ENCODE measurements at regions not wholly inside any gene's neighbourhood (a gene's known extent, or its start where the extent isn't known, plus 50 kb on each side); places are given as distances from the start of the nearest gene placed in this dataset.

DNA sequence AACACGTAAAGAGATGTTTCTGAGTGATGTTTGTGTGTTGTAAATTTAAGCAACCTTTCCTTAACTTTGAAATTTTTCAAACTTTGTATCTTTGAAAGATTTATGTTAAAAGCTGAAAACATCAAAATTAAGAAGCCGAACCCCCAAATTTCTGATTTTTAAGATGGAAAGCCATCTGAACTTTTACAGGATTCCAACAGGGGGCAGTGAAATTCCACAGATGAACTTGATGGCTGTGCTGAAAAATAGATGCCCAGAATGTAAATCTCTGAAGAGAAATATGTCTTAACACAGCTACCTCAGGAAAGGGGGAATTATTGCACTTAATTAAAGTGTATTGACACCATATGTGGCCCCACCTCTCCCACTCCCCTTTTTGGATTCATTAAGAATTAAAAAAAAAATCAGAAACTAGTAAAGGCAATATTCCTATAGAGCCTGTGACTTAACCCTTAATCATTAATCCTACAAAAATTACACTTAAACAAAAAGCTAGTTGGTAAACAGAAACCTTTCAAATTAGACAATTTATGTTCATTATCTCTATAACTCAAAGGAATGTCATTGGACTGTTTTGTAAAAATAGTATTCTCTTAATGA, 597.9 kb downstream of the KCNJ2 start:
- Histone ChIP-seq H2AK9ac (replicated peaks; ENCODE audit: low read depth, low read length, poor library complexity) (no peak overlapping the region), H3K9me3 (ENCODE audit: control insufficient read depth, insufficient read depth, low read length) (no peaks in the 10 kb centered on the region), H3K27me3 (ENCODE audit: control insufficient read depth, insufficient read depth, low read length) (no peaks in the 10 kb centered on the region), H2BK5ac (ENCODE audit: low read depth, low read length, poor library complexity, severe bottlenecking) (no peak overlapping the region), H4K20me1 (ENCODE audit: insufficient read depth, low read length) (no peaks in the 10 kb centered on the region), H3K4me3 (ENCODE audit: insufficient read depth, low read depth, low read length) (no peak overlapping the region), H3K79me1 (ENCODE audit: low read depth in 1 of 2, low read length in 2 of 2) (no peaks in the 10 kb centered on the region), H3K56ac (ENCODE audit: extremely low read depth, insufficient read depth, low read length) (no peak overlapping the region), H3K9me1 (ENCODE audit: insufficient read depth, low read length) (no peaks in the 10 kb centered on the region), H3K27ac (ENCODE audit: insufficient read depth, low read length) (no peak overlapping the region), H2AFZ (replicated peaks; ENCODE audit: low read length, poor library complexity) (no peak overlapping the region), H3K4ac (ENCODE audit: low read depth, low read length) (no peak overlapping the region), H3K18ac (ENCODE audit: low read depth, low read length) (no peak overlapping the region), H3K14ac (replicated peaks; ENCODE audit: low read depth, low read length) (no peak overlapping the region), H3K4me1 (ENCODE audit: control insufficient read depth, insufficient read depth, low read length) (no peaks in the 10 kb centered on the region), H2BK20ac (ENCODE audit: low read depth, low read length) (no peak overlapping the region), H3K36me3 (ENCODE audit: control insufficient read depth, insufficient read depth, low read length) (no peaks in the 10 kb centered on the region), H4K5ac (ENCODE audit: low read depth, low read length) (no peak overlapping the region), H2BK15ac (ENCODE audit: low read depth, low read length) (no peak overlapping the region), H3K23ac (ENCODE audit: low read depth, low read length) (no peak overlapping the region), H2BK120ac (ENCODE audit: low read depth, low read length) (no peak overlapping the region), H2AK5ac (ENCODE audit: low read depth, low read length) (no peak overlapping the region), H4K91ac (ENCODE audit: insufficient read depth, low read depth, low read length) (no peak overlapping the region), H3K9ac (ENCODE audit: low read depth, low read length) (no peak overlapping the region), H3K4me2 (ENCODE audit: low read depth, low read length) (no peak overlapping the region), H4K8ac (ENCODE audit: low read depth in 2 of 2, low read length in 2 of 2) (no peak overlapping the region)
- ATAC-seq (ENCODE audit: low read depth), result peak; percentile 51; the same call in 1 of the 2 replicates
- intact Hi-C loops (cut with micrococcal nuclease), result loop anchor here (1.0 to 2.0 kb wide), 6 partner anchors 318 to 1773 kb away; no protein-coding TSS in a partner anchor
- in situ Hi-C loops (cut with MboI; ENCODE audit: low sequenced_read_pairs), result loop anchor here (10.0 kb wide), 2 partner anchors 1348 to 1778 kb away; no protein-coding TSS in a partner anchor
- BruUV-seq (replicated peaks), result no TSS peak
- peak; percentile 59 for DNase-seq
- POLR2A ChIA-PET (ENCODE audit: unreplicated experiment), result interaction anchor here (0.6 kb wide), 1 partner anchor 720 kb away, joined by 3 read pairs; no protein-coding TSS in a partner anchor
- TF ChIP-seq NFE2L2 (IDR thresholded peaks at IDR 0.05; ENCODE audit: low read depth, low read length) (no peak), SMC3 (IDR thresholded peaks at IDR 0.05; ENCODE audit: low read depth, low read length) (peak; percentile 80), RAD21 (IDR thresholded peaks at IDR 0.05; ENCODE audit: low read length) (peak; percentile 86), CHD1 (IDR thresholded peaks at IDR 0.05; ENCODE audit: low read depth, low read length) (no peak)
- TF ChIP-seq, protein P1, sequence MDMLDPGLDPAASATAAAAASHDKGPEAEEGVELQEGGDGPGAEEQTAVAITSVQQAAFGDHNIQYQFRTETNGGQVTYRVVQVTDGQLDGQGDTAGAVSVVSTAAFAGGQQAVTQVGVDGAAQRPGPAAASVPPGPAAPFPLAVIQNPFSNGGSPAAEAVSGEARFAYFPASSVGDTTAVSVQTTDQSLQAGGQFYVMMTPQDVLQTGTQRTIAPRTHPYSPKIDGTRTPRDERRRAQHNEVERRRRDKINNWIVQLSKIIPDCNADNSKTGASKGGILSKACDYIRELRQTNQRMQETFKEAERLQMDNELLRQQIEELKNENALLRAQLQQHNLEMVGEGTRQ (IDR thresholded peaks at IDR 0.05; ENCODE audit: low read depth, low read length), result no peak
- TF ChIP-seq, protein P2, sequence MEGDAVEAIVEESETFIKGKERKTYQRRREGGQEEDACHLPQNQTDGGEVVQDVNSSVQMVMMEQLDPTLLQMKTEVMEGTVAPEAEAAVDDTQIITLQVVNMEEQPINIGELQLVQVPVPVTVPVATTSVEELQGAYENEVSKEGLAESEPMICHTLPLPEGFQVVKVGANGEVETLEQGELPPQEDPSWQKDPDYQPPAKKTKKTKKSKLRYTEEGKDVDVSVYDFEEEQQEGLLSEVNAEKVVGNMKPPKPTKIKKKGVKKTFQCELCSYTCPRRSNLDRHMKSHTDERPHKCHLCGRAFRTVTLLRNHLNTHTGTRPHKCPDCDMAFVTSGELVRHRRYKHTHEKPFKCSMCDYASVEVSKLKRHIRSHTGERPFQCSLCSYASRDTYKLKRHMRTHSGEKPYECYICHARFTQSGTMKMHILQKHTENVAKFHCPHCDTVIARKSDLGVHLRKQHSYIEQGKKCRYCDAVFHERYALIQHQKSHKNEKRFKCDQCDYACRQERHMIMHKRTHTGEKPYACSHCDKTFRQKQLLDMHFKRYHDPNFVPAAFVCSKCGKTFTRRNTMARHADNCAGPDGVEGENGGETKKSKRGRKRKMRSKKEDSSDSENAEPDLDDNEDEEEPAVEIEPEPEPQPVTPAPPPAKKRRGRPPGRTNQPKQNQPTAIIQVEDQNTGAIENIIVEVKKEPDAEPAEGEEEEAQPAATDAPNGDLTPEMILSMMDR (conservative IDR thresholded peaks at IDR 0.05; ENCODE audit: low read depth, low read length), result peak; percentile 78
- TF ChIP-seq, protein P3, sequence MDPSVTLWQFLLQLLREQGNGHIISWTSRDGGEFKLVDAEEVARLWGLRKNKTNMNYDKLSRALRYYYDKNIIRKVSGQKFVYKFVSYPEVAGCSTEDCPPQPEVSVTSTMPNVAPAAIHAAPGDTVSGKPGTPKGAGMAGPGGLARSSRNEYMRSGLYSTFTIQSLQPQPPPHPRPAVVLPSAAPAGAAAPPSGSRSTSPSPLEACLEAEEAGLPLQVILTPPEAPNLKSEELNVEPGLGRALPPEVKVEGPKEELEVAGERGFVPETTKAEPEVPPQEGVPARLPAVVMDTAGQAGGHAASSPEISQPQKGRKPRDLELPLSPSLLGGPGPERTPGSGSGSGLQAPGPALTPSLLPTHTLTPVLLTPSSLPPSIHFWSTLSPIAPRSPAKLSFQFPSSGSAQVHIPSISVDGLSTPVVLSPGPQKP (IDR thresholded peaks at IDR 0.05; ENCODE audit: borderline replicate concordance, low read depth, low read length), result no peak
- WGBS, 2 experiments (ENCODE audit: extremely low coverage in 2 of 2, insufficient read length in 1 of 2), result no CpG with 5 or more reads among the region's 2 CpGs
- dilution Hi-C loops (cut with HindIII; ENCODE audit: low sequenced_read_pairs, unreplicated experiment), result no loop called here
- CTCF ChIA-PET, result interaction anchor here (0.6 to 2.4 kb wide), 32 partner anchors 9 to 1877 kb away, joined by 3 to 15 read pairs (median 4); no protein-coding TSS in a partner anchor

Measured in IMR-90 (cell line).